ENCODE measurements at regions not wholly inside any gene's neighbourhood (a gene's known extent, or its start where the extent isn't known, plus 50 kb on each side); places are given as distances from the start of the nearest gene placed in this dataset.

- DNase-seq: no peak
- Histone ChIP-seq H3K9me3 (no peaks in the 10 kb centered on the region), H3K4me3 (no peak overlapping the region), H3K4me1 (no peaks in the 10 kb centered on the region), H3K27me3 (no peaks in the 10 kb centered on the region), H3K36me3 (no peaks in the 10 kb centered on the region), H3K27ac (no peak overlapping the region)
- WGBS, 5 donors: 70 to 82% (median 77%) methylated on average over 7 to 9 of the region's 9 CpGs
- no peak for TF ChIP-seq CTCF (IDR thresholded peaks at IDR 0.05)
- no peak for TF ChIP-seq EP300 (IDR thresholded peaks at IDR 0.05)
- TF ChIP-seq POLR2A (IDR thresholded peaks at IDR 0.05): no peak
- TF ChIP-seq POLR2AphosphoS5 (IDR thresholded peaks at IDR 0.05): no peak
- intact Hi-C loops (cut with DNase I; ENCODE audit: low total_unique reads): no loop called here
Measured at GRCh38 chr5:4942831-4943178, 197.3 kb upstream of the ADAMTS16 start.

- intact Hi-C loops (cut with DNase I; ENCODE audit: low total_unique reads): no loop called here
- TF ChIP-seq EP300 (IDR thresholded peaks at IDR 0.05): no peak
- no peak for TF ChIP-seq POLR2AphosphoS5 (IDR thresholded peaks at IDR 0.05)
- TF ChIP-seq POLR2A (IDR thresholded peaks at IDR 0.05): no peak
- TF ChIP-seq CTCF (IDR thresholded peaks at IDR 0.05): no peak
- H3K27ac ChIP-seq: no peak overlapping the region
- no peak for DNase-seq
- no peak overlapping the region for H3K4me3 ChIP-seq
- no peaks in the 10 kb centered on the region for H3K27me3 ChIP-seq
- no peaks in the 10 kb centered on the region for H3K4me1 ChIP-seq
- H3K9me3 ChIP-seq: no peaks in the 10 kb centered on the region
- 85 to 89% (median 85%) methylated on average over 7 of the region's 7 CpGs for WGBS, 5 donors
- H3K36me3 ChIP-seq: no peaks in the 10 kb centered on the region
Measured at GRCh38 chr5:4945296-4945695, 194.8 kb upstream of the ADAMTS16 start.

- intact Hi-C loops (cut with DNase I; ENCODE audit: low total_unique reads): no loop called here
- Histone ChIP-seq H3K9me3 (no peaks in the 10 kb centered on the region), H3K4me1 (no peaks in the 10 kb centered on the region), H3K36me3 (no peaks in the 10 kb centered on the region), H3K27me3 (no peaks in the 10 kb centered on the region), H3K27ac (no peak overlapping the region), H3K4me3 (no peak overlapping the region)
- no peak for DNase-seq
- no peak for TF ChIP-seq POLR2AphosphoS5 (IDR thresholded peaks at IDR 0.05)
- no peak for TF ChIP-seq CTCF (IDR thresholded peaks at IDR 0.05)
- no peak for TF ChIP-seq POLR2A (IDR thresholded peaks at IDR 0.05)
- TF ChIP-seq EP300 (IDR thresholded peaks at IDR 0.05): no peak
- WGBS, 5 donors: 76 to 100% (median 88%) methylated on average over 1 of the region's 1 CpG
Measured at GRCh38 chr5:4947106-4947505, 193.0 kb upstream of the ADAMTS16 start.

GRCh38 chr5:4947893-4948536 is 192.1 kb upstream of the ADAMTS16 start:
- no peaks in the 10 kb centered on the region for H3K4me1 ChIP-seq
- H3K36me3 ChIP-seq: no peaks in the 10 kb centered on the region
- intact Hi-C loops (cut with DNase I; ENCODE audit: low total_unique reads): no loop called here
- WGBS, 5 donors: 71 to 76% (median 73%) methylated on average over 9 of the region's 9 CpGs
- no peak for DNase-seq
- TF ChIP-seq EP300 (IDR thresholded peaks at IDR 0.05): no peak
- no peak for TF ChIP-seq CTCF (IDR thresholded peaks at IDR 0.05)
- TF ChIP-seq POLR2AphosphoS5 (IDR thresholded peaks at IDR 0.05): no peak
- no peak for TF ChIP-seq POLR2A (IDR thresholded peaks at IDR 0.05)
- H3K27ac ChIP-seq: no peak overlapping the region
- H3K27me3 ChIP-seq: no peaks in the 10 kb centered on the region
- H3K9me3 ChIP-seq: no peaks in the 10 kb centered on the region
- H3K4me3 ChIP-seq: no peak overlapping the region
